GM21786 (cell line): ENCODE measurements at regions not wholly inside any gene's neighbourhood (a gene's known extent, or its start where the extent isn't known, plus 50 kb on each side); places are given as distances from the start of the nearest gene placed in this dataset.

ENCODE experiments used
- ATAC-seq: cut with Tn5 transposase; IDR thresholded peaks from one replicate; pipeline ENCODE4 v1.9.1; 2021; ENCODE audit not compliant: unreplicated experiment

DNA sequence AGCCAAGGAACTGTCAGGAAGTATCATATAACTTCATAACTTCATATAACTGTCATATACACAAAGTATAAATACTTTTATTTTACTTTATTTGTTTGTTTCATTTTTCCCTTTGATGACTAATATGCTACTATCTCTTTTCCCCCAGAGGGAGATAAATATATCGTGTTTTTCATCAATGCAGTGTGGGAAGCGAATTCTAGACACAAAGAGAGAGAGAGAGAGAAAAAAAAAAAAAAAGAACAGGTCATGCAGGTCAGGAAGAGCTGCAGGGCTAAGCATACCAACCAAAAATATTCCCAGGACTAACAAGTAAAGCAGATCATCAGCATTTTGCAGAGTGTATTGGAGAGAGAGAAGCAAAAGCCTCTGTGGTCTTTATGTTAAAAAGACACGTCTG lies 1849.2 kb downstream of the STIM2 start:
- no peak for ATAC-seq

DNA sequence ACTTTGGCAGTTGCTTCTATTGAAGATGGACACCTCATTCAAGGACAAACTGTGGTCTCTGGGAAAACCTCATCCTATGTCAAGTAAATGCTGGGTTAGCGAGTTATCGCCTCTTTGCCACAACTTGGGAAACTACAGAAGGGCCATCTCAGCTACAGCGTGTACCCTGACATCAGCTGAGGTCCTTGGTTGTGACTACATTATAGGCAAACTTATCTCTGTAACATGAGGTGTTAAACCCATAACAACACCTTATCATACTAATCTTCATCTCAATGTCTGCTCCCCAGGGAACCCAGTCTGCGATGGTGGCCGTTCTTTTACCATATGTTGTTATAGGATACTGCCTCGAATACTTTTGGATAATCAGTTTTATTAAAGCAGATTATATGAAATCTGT lies 1862.7 kb downstream of the STIM2 start:
- ATAC-seq = no peak

GRCh38 chr4:28724239-28724638 lies 1863.6 kb downstream of the STIM2 start:
- no peak for ATAC-seq

- no peak for ATAC-seq
These were observed 1869.7 kb downstream of the STIM2 start for GRCh38 chr4:28730304-28730703.

DNA sequence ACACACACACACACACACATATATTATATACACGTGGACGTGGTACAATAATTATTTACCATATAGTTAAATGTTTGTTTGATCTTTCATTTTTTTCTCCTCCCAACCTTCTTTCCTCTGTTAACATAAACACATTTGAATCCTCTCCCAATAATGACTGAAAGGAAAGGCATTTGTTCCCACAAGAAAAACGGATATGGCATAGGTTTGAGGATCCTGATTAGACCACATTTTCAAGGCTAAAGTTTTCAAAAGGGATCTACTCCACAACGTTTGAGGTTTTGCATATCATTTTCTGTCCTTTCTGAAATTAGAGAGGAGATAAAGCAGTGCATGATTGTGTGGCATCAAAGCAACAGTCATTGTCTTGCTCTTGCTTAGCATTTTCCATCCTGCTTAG lies 1883.4 kb downstream of the STIM2 start:
- no peak for ATAC-seq

DNA sequence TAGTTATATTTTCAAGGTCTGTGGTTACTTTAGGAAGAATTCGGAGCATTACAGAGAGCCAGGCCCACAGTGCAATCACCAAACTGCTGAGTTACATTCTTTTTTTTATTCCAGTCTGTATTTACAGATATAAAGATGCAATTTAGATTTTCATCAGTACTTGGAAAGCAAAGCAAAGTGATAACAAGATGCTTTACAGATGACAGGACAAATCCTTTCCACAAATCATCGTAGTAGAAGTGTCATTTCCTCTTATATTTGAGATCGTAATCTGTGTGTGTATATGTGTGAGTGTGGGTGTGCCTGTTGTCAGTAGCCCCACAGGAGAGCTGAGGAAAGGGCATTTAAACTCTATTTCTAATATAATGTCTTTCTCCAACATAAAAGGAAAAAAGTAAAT lies 1893.7 kb downstream of the STIM2 start:
- ATAC-seq = no peak

DNA sequence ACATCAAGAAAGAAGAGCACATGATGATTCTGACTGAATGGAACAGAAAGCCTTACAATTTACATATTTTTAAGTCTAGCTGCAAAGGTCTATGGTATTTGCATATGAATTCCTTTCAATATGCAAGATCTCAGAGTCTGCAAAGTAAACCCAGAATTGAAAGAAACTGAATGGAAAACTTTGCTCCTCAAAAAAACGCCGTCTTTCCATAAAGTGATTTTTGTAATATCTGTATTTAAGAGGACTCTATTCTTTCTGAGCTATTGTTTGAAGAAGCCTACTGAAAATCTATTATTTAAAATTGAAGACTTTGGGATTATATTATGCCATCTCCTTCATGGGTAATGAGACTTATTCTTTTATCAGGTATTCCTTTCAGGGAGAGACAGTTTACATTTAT lies 1894.4 kb downstream of the STIM2 start:
- no peak for ATAC-seq

DNA sequence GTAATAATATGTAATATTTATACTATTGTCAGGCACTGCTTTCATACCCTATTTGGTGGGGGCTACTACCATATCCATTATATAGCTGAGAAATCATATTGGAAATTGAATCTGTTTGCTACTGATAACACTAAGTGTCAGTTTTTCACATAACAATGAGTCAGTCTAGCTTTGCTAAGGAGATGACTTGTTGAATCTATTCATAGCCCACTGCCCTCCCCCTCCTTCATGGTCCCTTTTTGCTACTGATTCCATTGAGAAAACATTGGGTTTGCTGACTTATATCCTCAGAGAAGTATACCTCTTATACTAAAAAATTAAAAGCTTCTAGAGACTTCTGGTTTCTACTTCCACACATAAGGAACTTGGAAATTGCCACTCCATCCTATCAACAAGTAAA lies 1898.4 kb downstream of the STIM2 start:
- ATAC-seq = no peak

- no peak for ATAC-seq
These were observed 1899.4 kb downstream of the STIM2 start for GRCh38 chr4:28760003-28760402.

DNA sequence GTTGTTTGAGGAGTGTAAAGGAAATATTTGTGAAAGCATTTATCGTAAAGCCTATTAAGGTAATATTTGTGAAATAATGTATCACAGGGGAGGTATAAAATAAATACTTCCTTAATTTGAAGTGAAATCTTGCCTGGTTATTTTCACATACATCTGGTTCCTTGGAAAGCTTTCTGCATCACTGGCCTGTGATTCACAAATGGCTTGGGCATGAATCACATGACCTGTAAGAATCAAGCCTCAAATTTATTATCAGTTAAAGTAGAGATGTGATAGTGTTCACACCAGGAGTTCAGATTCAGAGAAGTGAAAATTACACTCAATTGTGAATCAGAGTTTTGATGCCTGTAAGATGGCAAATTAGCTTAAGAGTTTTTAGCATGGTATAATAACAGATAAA lies 1911.4 kb downstream of the STIM2 start:
- ATAC-seq = no peak

GRCh38 chr4:28772788-28773187 lies 1912.1 kb downstream of the STIM2 start:
- ATAC-seq = no peak

- no peak for ATAC-seq
These were observed 1913.7 kb downstream of the STIM2 start for GRCh38 chr4:28774344-28774743.

DNA sequence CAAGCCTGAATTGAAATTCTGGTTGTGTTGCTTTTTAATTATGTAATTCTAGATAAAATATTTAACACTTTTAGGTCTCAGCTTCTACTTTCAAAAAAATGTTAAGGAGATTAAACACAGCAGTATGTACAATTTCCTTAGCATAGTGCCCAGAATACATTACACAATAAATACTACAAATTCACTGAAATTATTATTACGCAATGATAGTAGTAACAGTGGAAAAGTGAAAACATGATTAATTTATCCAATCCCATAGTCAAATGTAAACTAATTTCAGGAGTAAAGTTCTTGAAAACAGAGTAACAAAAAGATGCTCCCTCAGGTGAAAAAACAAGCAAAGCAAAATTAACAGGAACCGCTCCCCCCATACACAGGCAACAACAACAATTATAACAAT lies 1915.4 kb downstream of the STIM2 start:
- ATAC-seq = no peak

- ATAC-seq = no peak
These were observed 1923.5 kb downstream of the STIM2 start for GRCh38 chr4:28784188-28784587.

GRCh38 chr4:28787947-28788346 lies 1927.3 kb downstream of the STIM2 start:
- no peak for ATAC-seq

DNA sequence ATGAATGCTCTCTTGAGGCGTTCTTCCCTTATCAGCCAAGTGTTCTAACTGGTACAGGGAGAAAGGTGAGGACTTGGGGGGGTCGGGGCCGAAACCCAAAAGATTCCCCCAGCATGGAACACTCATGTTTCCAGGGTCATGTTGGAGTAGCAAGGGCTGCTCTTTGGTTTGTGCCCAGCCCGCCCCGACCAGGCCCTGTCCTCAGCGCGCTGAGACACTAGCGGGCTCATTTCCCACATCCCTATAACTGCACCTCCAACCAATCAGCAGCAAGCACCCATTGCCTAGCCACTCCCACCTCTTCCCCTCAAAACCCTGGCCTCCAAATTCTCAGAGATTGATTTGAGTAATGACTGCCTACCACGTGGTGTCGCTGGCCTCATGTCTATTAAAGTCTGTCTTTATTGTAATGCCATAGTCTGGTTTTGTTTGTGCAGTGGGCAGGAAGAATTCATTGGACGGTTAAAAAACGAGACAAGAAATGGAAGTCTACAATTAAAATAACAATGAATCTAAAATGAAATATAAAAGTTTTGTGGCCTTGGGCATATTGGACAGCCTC lies 1928.4 kb downstream of the STIM2 start:
- no peak for ATAC-seq

- no peak for ATAC-seq
These were observed 1927.1 kb upstream of the PCDH7 start for GRCh38 chr4:28792917-28793597.

- no peak for ATAC-seq
These were observed 1920.5 kb upstream of the PCDH7 start for GRCh38 chr4:28799696-28800095.

- ATAC-seq = no peak
These were observed 1909.1 kb upstream of the PCDH7 start for GRCh38 chr4:28811025-28811424.

- ATAC-seq = no peak
These were observed 1898.0 kb upstream of the PCDH7 start for GRCh38 chr4:28822163-28822562.

DNA sequence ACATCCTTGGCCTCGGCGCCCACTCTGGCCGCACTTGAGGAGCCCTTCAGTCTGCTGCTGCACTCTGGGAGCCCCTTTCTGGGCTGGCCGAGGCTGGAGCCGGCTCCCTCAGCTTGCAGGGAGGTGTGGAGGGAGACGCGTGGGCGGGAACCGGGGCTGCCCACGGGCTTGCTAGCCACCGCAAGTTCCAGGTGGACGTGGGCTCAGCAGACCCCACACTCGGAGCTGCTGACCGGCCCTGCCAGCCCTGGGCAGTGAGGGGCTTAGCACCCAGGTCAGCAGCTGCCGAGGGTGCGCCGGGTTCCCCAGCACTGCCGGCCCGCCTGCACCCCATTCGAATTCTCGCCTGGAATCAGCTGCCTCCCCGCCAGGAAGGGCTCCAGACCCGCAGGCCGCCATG lies 1892.3 kb upstream of the PCDH7 start:
- no peak for ATAC-seq

GRCh38 chr4:28831867-28832266 lies 1888.3 kb upstream of the PCDH7 start:
- ATAC-seq = no peak

DNA sequence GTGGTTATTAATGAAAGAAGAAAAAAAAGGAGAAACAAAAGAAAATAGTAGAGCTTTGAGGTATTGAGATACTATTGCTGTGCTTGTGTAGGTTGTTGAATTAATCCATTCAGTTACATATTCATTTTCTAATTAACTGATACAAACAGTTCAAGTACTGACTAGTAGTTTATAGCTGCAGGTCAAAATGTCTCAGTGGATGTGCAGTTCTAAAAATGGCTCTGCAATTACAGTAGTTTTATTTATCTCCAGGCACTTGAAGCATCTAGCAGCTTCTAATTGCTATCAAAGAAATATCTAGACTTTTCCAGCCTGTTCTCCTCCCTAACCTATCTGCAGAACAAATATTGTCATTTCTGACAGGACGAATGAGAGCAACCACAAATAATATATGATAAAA lies 1887.7 kb upstream of the PCDH7 start:
- ATAC-seq = no peak
